GM19372 (cell line): ENCODE measurements at regions not wholly inside any gene's neighbourhood (a gene's known extent, or its start where the extent isn't known, plus 50 kb on each side); places are given as distances from the start of the nearest gene placed in this dataset.

Experiments used
- ATAC-seq: cut with Tn5 transposase; IDR thresholded peaks from one replicate; pipeline ENCODE4 v1.9.1; 2021; ENCODE audit warnings: mild to moderate bottlenecking, low read depth, moderate library complexity; ENCODE audit not compliant: unreplicated experiment

DNA sequence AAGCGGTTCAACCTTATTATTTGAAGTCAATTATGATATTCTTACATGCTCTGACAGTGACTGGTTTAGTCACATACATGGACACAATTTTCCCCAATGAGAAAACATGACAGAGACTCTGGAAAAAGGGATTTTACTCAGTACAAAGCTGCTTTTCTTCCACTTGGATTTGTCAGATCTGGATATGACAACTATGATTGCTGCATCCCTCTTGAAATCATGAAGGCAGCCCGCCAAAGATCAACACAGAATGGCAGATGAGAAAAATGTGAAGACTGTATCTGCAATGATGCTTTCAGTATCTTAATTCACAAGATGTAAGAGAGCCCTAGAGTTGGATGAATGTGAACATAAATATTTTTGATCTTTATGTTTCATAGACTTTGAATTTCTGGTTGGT lies 439.6 kb downstream of the CDH8 start:
- no peak for ATAC-seq

DNA sequence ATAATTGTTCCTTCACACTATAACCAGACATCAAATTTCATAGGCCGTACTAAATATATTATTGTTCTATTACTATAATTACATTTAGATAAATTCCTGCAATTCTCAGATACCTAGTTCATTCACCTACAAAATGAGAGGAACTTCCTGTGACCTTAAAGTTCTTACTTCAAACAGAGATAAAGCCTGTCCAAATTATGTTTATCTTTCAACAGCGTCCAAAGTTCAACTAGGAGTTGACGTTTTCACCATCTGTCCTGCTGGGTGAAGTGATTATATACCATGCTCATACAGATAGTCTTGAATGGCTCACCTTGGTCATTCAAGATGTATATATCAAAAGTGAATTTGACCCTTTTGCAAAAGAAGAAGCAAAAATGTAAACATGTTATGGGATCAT lies 440.6 kb downstream of the CDH8 start:
- ATAC-seq, result no peak

DNA sequence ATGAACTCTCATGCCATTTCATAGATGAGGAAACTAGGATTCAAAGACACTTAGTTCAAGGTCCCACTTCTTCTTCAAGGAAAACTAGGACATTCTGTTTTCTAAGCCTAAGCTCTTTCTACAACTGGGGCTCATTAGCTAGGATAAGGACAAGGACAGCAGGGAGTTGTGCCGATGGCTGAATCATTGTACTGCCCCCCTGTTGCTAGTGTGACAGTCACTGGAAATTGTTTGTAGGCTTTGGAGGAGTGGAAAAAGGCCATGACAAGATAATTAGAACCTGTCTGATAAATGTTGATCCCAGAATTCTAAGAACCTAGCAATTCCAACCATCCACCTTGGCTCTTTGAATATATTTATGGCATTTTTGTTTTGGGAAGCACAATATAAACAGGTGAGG lies 445.7 kb downstream of the CDH8 start:
- ATAC-seq, result no peak

DNA sequence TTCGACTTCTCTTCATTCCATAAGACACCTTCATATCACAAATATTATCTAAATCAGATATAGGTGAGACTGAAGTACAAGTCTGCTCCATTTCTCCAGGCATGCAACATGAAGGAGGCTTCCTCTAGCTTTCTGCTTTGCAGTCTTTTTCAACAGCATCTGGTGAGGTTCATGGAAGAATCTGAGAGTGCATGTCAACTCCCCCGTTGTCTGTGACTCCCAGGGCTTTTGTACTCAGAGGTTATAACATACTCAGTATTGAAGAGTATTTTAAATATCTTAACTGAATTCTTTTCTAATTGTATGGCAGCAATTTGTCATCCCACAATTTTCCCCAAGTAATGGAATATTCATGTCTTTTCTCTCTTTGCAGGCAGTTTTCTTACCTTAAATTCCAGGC lies 448.7 kb downstream of the CDH8 start:
- no peak for ATAC-seq

DNA sequence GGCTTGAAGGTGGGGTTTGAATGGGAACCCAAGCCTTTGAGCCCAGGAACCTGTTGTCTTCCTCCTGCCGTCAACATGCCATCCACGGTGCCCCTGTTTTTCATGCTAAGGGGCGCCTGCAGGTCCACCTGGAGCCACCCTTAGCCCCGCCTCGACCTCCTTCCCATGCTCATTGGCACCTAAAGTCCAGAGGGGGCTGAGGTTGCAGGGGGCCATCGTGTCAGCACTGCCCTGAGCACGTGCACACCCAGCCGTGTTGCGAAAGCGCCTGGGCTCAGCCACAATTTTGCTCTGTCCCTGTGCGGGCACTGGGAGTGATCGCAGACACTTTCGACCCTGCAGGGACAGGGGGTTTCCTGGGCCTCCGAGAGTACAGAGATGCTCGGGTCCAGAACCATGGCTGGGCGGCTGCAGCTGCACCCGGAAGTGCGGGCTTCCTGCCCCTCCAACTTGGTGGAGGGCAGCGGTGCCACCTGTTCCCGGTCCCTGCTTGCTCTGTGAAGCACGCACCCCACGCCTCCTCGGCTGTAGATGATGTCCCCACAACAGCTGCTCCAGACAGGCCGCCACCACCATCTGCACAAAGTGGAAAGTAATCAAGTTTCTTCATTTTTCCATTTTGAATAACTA lies 454.7 kb downstream of the CDH8 start:
- no peak for ATAC-seq

DNA sequence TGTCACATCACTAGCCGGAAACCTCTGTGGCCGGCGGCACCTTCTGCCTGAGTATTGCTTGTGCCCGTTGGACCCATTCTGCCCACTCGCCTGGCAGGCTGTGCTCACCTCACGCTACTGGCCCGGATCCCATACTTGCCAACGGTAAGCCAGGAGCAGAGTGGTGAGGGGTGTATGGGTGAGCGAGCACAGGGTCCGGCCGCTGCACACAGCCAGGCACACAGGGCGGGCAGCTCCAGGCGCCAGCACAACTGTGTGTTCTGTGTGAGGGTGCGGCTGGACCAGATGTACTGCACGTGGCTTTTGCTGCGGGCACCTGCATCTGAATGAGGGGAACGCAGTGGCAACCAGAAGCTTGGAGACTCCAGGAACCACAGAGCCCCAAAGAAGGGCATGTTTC lies 455.7 kb downstream of the CDH8 start:
- ATAC-seq, result no peak

DNA sequence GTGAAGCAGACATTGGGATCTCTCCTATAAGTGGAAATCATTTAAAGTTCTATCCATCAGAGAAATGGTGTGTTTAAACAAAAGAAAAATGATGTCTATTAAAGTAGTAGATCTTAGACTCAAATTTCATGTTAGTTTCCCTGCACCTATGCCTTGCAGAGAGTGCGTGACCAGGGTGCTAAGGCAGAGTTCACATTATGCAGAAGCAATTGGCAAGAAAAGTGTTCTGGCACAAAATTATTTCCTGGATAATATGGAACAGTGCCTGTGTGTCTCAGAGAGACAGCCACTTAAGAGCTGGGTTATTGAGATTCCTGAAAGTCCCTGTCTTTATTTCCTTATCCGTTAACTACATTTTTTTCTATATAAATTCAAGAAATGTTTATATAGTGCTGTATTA lies 457.0 kb downstream of the CDH8 start:
- no peak for ATAC-seq

DNA sequence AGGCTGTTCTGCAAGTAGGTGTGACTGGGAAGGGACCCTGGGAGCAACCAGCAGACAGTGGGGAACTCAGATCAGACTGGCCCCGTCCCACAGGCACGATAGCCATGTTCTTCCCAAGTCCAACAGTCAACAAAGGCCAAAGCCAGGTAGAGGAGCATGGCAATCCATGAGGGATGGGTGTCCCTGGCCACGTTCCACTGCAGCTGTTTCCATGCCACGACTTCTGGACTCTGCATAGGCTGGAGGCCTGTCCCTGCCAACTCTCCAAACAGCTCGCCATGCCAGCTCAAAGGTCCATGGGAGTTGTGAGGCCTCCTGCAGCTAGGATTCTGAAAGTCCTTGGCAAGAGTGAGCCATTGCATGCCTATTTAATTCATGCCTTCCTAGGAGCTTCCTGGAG lies 459.8 kb downstream of the CDH8 start:
- ATAC-seq, result no peak

DNA sequence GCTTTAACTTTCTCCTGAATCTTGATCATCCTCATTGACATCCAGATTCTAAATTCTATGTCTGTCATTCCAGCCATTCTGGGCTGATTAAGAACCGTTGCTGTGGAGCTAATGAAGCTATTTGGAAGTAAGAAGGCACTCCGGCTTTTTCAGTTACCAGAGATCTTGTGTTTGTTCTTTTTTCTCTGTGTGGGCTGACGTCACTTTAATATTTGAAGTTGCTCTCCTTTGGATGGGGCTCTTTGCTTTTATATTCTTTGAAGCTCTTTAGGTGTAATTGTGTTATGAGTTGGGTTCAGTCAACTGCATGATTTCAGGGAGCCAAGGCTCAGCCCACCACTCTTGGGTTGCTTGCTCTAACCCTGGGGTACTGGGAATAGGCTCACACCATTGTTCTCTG lies 460.6 kb downstream of the CDH8 start:
- ATAC-seq, result no peak

DNA sequence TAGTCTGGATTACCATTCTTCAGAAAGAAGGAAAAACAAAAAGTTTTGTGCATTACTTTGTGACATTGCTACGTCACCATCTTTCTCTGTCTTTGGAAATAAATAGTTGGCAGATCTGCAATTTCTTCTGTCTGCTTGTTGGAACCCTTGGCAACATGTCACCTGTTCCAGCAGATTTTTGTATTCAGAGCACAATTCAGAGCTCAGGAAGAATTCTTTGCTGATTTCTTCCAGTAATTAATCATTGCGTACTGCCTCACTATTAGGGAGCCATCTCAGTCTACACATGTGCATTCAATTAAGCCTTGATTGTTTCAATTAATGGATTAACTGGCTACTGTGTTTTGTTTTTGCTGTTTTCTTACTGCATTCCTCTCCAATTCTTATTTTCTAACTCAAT lies 467.2 kb downstream of the CDH8 start:
- ATAC-seq, result no peak

DNA sequence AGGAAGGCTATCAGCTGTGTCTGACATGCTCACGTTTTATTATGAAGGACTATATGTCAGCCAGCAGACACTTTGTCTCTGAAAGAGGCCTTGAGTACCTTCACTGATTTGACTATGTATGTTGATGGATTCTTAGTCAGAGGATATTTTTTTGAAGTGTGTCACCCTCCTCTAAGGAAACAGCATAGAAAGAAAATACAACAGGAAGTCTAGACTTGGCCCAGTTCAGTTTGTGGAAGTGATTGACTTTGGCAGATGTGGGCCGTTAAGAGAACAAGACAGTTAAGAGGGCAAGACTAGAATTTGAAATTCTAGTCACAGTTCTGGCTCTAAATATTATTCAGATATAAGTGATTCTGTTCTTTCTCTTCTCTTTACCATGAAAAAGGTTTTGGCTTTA lies 471.5 kb downstream of the CDH8 start:
- no peak for ATAC-seq

DNA sequence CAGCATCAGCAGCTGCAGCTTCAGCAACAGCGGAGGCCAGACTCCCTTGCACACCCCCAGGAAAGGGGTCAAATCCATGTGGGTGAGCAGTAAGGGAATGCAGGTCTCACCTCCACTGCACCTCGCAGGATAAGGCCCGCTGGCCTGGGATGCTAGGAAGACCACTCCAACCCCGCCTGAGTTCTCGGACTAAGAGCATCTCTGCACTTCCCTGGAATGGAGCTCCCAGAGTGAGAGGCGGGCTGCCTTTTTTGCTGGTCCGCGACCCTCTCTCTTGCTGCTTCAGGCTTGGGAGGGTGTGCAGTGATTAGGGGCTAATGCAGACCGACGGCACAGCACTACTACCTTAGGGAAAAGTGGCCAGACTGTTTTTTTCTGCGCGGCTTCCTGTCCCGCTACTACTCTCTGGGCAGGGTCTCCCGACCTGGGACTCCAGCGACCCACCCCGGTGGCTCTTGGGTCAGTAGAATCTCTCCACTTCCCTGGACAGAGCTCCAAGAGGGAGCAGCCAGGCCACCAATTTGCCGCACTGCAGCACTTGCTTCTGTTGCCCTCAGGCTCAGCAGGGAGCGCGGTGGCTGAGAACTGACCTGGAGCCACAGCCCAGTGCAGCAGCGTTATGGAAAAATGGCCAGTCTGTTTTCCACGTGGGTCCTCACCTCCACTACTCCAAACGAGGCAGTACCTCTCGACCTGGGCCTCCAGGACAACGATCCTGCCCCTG lies 480.4 kb downstream of the CDH8 start:
- no peak for ATAC-seq

DNA sequence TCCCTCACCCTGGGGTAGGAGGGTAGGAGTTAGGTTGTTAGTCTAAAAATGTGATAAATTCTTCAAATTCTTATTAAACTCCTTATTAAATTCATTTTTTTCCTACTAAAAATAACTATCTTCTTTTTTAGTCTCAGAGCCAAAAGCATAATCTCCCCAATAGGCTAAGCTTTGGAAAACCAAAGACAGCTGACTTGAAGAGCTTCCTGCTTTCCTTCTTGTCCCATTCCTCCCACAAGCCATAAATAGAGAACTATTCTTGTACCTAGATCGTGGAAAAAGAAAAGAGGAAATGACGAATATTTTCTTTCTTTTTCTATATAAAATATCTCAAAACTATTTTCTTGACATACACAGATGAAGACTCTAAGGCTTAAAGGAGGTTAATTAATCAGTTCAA lies 486.9 kb downstream of the CDH8 start:
- no peak for ATAC-seq

DNA sequence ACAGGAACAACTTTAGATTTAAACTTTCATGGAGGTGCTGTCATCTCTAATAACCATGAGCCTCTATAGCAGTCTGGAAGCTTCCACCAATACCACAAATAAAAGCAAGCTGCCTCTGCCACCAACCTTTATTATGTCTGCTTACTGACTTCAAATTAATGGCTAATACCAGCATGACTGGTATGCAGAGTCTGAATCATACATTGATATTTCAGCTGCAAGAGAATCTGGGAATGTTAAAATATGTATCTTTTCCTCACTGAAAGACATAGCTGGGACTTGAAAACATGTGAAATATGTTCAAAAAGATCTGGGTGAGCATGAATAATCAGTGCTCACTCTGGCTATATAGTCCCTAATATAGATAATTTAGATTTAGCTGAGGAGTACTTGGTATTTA lies 488.6 kb downstream of the CDH8 start:
- no peak for ATAC-seq

DNA sequence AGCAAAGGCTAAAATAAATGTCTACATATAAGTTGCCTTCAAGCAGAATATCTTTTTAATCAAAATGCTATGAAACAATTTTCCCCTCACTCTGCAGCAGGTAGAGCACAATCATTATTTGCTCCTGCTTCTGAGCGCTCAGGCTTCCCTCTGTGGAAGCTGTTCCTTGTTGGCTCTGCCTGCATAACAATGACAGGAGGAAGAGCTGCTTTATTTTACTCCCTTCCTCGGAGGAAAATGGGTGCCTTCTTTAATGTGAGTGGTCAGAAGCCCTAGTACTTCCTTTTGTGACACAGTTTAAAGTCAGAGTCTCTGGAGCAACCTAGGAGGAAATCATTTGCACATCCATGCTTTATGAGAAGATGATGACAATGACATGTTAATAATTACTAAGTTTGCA lies 492.1 kb downstream of the CDH8 start:
- no peak for ATAC-seq

DNA sequence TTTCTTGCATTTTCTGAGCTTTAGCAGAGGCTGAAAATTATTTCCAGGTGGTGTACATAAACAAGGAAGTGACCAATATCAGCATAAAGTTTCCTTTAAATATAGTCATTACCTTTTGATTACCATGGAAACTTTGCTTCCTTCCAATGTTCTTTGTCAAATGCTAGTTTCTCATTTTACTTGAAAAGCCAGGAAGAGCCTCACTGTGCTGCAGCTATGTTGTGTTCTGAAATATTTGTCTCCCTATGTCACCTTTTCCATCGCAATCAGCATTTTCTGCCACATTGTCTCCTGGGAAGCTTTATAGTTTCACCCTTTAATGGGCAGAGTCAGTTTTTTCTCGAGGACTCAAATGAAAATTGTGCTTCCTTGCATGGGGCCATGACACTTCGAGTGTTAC lies 496.0 kb downstream of the CDH8 start:
- no peak for ATAC-seq

DNA sequence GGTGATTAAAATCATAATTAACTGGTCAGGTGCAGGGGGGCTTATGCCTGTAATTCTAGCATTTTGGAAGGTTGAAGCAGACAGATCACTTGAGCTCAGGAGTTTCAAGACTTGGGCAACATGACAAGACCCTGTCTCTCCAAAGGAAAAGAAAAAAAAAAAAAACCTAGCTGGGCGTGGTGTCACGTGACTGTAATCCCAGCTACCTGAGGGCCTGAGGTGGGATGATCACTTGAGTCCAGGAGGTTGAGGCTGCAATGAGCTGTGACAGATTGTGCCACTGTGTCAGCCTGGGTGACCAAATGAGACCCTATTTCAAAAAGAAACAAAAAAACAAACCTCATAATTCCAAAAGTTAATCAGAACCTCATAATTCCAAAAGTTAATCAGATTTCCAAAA lies 505.5 kb downstream of the CDH8 start:
- no peak for ATAC-seq

DNA sequence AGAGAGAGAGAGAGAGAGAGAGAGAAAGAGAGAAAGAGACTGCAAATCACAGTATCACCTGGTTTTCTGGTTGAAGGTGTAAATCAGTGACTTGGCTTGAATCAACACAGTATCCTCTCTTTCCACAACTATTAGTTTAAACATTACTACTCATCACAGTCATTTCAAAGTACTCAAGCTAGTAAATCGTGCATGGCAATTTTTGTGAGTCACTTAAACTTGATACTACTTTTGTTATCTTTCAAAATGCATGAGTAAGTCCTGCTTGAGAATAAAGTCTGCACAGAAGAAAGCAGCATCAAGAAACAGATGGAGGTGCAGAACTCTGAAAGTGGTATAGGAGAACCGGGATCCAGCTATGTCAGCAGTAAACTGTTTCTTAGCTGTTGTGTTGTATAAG lies 535.4 kb downstream of the CDH8 start:
- ATAC-seq, result no peak

DNA sequence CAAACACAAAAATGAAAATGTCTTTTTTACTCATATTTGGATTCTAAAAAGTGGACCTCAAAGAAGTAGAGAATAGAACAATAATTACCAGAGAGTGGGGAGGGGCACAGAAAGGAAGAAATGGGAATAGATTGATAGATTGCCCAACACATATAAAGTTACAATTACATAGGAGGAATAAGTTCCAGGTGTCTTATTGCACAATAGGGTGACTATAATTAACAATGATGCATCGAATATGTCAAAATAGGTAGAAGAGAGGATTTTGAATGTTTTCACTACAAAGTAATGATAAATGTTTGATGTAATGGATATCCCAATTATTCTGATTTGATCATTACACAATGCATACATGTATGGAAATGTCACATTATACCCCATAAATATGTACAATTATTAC lies 556.0 kb downstream of the CDH8 start:
- ATAC-seq, result no peak

DNA sequence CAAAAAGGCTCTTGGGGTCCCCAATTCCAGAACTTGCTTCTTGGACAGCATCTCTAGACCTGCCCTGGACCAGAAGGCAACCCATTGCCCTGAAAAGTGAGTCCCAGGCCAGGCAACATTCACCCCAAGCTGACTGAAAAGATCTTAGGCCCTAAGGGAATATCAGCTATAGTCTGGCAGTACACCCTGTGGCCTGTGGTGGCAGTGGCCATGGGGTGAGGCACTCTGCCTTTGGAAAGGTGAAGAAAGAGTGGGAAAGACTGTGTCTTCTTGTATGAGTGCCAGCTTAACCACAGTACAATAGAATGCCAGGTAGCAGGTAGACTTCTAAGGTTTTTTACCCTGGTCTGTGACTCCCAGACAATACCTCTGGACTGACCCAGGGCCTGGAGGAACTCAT lies 564.5 kb downstream of the CDH8 start:
- no peak for ATAC-seq

DNA sequence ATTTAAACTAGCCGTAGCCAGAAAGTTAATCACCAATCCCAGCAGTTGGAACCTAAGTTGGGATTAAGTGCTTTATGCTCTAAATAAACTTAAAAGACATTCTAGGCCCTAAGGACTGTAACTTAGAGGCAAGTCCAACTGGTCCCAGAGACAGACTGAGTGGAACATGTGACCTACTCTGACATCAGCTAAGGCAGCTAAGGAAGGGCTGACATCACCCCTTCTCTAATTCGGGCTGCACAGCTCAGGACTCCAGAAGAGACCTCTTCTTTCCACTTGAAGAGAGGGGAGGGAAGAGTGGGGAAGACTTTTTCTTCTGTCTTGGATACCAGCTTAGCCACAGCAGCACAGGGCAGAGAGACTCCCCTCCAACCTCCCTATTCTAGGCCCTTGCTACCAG lies 565.2 kb downstream of the CDH8 start:
- no peak for ATAC-seq

DNA sequence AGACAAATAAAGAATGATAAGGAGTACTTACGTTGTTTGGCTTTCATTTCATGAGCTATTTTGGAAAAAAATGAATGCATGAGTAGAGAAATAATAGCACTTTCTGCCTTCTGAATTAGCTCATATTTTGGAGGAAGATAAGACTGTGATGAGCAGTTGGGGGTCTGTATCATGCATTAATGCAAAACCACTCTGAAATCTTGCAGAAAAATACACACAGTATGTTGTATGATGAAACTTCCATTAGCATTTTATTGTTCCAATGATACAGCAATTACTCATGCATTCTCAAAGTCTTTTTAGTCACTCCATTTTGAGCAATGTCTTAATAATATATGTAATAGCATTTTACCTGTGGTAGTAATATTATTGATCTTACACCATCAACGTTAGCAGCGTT lies 571.0 kb downstream of the CDH8 start:
- ATAC-seq, result no peak

DNA sequence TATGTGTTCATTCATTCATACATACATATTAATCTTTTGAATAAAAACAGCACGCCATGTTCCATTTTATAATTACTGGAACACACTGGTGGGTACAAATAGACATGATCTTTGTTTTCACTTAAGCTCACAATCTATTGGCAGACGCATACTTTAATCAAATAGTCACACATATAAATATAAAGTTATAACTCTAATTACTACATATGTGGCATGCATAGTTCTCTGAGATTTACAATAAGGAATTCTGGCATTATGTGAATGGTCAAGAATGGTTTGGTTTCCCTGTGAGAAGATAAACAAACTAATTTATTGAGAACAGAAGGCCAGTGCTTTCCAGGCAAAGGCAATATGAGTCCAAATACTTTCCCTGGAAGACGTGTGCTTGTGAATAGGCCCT lies 576.2 kb downstream of the CDH8 start:
- no peak for ATAC-seq
